NCI-H128 (cell line): ENCODE measurements at regions not wholly inside any gene's neighbourhood (a gene's known extent, or its start where the extent isn't known, plus 50 kb on each side); places are given as distances from the start of the nearest gene placed in this dataset.

Source experiments
- DNase-seq: peaks from one replicate; lab custom pipeline; 2025; ENCODE audit not compliant: unreplicated experiment; lab: John Stamatoyannopoulos, UW

DNA sequence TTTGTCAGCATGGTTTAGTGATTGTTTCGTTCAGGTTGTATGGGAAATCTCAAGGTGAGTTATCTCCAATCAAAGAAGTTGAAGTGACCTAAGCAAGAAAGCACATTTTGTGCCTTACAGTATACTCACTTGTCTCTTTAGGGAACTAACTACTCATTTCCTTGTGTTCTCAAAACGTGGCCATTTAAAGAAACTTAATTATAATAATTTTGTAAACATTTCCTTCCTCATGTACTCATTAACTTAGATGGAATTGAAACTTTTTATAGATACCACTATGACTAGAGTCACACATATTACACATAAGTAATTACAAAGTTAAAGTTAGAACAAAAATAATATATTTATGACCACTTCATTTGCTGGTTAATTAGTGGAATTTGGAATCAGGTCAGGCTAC lies 552.6 kb downstream of the MRPL39 start:
- no peak for DNase-seq

DNA sequence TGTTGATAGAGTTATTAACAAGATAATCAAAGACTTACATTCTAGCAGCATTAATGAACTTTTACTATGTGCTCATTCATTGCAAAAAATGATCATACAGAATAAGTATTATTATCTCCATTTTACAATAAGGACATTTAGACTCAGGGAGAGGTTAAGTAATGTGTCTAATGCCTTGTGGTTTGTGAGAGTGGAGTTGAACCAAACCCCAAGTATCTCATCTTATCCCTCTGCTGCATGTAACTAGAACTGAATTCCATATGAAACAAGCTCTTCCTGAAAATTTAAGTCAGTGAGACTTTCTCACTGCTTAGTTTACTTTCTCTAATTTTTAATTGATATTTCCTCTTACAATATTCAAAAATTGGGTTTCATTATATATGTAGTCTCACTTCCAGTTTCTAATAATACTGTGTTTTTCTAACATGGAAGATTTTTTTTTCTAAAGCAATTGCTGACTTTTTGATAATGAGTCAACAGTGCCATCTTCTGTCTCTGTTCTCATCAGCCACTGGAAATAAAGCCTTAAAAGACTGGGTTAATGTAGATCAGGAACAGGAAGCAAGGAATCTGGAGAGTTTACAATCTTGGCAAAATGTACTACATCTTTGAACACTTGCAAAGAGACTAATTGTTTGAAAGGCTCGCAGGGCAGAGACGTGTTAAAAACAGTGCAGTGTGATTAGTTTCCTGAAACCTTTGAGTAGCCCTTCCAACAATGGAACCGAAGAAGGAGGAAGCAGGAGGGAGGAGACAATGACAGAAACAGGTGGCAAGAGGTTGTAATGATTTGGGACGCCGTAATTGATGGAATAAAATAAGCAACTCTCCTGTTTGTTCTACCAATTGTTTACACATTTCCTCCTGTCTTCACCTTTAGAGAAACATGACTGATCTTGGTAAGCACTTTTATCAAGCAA lies 567.6 kb downstream of the MRPL39 start:
- no peak for DNase-seq

DNA sequence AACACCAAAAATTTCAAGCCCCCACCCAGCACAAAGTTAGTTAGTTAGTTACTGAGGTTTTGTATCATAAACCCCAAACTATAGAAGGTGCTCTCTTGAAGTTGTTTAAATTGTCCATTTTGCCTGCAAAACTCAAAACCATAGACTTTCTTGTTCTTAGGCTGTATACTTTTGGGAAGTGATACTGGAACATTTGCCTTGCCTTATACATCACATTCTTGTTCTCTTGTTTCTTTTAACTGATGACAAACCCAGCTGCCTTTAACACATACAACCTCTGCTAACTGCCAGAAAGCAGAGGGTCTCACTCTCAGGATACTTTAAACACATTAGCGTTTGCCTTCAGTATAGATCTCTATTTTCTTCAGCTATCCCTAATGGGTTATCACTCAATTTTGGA lies 570.5 kb downstream of the MRPL39 start:
- DNase-seq: no peak

DNA sequence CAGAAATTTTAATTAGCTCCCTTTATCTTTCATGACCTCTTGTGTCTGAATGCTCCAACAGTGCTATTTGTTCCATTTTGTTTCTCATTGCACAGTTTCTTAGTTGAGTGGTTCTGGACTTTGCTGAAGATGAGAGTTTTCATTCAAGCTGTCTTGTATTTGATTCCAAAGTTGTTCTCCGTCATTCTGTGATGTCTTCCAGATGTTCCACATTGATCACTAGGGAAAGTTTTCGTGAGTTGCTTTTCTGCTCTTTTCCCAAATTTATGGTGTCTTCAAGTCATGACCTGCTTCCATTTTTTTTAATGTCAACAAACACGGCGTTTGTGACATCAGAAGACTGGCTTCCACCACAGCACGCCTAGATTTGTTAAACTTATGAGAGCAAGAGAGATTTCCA lies 575.5 kb downstream of the MRPL39 start:
- DNase-seq: no peak

DNA sequence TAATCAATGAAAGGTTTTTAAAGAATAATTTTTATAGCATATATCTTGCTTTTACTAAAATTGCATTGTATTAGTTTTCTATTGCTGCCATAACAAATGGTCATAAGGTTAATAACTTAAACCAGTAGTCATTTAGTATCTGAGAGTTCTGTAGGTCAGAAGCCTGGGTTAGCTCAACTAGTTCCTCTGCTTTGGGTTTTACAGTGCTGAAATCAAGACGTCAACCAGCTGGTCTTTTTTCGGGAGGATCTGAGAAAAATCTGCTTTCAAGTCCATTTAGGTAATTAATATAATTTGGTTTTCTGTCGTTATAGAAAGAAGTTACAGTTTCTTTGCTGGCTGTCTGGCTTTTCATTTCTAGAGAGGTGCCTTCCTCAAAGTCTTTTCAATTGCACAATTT lies 577.7 kb downstream of the MRPL39 start:
- DNase-seq: no peak

DNA sequence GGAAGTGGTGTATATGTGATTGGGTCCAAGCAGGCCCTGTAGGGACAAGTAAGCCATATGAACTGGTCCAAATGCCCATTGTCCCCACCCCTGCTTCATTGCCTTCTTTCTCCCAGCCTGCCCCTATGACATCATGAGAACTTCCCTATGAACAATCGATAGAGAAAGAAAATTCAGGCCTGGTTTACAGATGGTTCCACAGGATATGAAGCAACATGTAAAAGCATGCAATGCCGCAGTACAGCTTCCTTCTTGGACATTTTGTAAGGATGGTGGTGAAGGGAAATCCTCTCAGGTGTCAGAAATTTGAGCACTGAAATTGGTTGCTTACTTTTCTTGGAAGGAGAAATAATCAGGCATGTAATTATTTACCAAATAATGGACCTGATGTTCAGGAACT lies 581.7 kb downstream of the MRPL39 start:
- DNase-seq: no peak

DNA sequence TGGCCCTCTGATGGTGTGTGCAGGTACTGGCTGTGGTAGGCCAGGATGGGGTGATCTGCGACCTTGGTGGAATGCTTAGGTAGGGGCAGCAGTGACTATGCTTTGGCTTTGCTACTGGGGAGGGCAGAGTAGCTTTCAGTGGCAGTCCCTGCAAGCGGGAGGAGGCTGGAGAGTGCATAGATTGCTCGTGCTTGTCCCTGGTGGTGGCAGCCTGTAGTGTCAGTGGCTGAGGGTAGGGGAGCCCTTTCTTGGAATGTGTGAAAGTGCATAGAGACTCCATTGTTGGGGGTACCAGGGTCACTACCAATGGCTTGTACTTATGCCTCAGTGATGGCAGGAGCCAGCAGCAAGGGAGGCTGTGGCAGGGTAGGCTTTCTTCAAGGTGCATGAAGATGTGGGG lies 582.6 kb downstream of the MRPL39 start:
- no peak for DNase-seq

DNA sequence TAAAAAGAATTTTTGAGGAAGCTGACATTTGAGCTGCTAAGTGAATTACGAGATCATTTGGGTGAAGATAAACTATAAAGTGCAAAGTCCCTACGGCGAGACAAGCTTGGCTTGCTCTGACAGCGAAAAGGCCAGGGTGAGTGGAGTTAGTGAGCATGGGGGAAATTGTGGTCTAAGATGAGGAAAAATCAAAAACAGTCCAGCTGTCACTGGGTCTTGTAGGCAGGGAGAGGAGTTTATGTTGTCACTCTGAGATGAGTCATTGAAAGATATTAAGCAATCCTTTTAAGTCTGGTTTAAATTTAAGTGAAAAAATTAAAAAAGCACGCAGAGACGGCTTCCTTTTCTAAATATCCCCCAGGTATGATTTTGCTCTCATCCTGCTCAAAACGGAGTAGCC lies 601.9 kb downstream of the MRPL39 start:
- no peak for DNase-seq

DNA sequence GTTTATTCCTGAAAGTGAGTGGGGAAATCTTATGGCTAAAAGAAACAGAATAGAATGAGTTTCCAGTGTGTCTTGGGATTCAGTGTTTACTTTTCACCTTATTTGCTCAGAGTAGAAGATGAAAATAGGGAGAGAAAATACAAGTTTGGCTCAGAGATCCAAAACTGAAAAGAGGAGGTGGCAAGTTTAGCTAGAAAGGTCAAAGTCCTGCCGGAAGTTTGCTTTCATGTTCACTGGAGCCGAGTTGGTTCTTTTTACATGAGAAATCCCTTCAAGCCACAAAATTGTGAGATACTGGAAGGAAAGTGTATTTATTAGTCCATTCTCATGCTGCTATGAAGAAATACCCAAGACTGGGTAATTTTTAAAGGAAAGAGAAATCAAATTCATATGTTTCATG lies 604.6 kb downstream of the MRPL39 start:
- no peak for DNase-seq

DNA sequence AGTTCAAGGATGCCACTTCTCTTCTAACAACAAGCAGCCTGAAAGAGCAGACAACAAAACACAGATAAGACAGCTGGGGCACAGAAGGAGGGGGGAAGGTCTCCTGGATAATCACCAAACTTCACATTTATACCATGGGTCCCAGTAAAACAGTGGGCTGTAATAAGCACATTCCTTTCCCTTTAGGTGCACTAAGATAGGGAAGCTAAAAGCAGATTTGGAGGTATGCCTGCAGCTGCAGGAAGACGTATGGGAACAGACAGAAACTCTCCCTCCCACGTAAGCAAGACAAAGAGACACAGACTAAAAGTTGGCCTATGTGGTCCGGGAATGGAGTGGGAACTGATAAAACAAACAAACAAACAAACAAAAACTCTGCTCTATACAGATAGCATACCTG lies 612.1 kb downstream of the MRPL39 start:
- no peak for DNase-seq

DNA sequence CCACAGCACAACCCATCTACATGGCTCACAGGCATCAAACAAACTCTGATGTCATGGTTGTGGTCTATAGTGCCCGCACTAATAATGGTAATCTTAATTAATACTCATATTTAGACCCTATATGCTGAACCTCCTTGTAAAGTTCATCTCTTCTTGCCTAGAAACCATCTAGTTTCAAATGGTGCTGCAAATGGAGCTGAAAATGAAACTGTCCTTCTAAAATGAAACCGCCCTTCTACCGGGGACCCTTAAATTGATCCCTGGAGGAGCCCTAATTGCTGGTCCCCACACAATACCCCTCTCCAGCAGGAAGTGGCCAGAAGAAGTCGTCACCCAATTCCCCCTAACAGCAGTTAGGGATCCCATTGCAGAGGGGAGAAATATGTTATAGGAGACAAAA lies 612.6 kb downstream of the MRPL39 start:
- no peak for DNase-seq

DNA sequence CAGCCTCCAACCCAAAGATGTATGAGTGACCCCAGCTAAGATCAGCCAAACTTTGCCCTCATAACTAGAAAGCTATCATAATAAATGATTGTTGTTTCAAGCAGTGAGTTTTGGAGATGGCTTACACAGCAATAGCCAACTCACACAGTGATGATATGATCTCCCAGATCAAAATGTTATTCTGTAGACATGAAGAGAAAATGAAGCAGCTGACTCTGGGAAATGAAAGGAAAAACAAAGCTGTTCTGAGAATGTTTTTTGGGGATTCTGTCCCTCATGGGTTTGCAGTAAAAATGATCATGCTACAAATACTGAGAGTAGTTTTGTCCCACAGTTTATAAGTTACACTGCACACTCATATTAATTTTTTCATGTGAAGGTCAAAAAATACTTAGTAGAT lies 617.8 kb downstream of the MRPL39 start:
- no peak for DNase-seq

DNA sequence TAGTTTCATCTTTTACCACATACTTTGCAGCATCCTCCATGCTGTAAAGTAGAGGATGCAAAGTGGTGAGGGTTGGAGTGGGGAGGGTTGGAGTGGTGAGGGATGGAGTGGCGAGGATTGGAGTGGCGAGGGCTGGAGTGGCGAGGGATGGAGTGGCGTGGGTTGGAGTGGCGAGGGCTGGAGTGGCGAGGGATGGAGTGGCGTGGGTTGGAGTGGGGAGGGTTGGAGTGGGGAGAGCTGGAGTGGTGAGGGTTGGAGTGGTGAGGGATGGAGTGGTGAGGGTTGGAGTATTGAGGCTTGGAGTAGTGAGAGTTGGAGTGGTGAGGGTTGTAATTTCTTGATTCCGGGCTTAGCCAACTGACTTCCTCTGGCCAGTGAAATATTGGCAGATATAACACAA lies 618.3 kb downstream of the MRPL39 start:
- DNase-seq: no peak

DNA sequence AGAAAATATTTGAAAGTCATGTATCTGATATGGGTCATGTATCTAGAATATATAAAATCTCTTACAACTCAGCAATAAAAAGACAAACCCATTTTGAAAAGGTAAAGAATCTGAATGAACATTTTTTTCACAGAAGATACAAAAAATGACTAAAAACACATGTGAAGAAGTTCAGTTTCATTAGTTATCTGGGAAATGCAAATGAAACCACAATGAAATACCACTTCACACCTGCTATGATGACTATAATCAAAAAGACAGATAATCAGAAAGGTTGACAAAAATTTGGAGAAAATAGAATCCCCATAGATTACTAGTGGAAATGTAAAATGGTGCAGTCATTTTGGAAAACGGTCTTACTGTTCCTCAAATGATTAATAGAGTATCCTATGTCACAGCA lies 631.0 kb downstream of the MRPL39 start:
- no peak for DNase-seq

DNA sequence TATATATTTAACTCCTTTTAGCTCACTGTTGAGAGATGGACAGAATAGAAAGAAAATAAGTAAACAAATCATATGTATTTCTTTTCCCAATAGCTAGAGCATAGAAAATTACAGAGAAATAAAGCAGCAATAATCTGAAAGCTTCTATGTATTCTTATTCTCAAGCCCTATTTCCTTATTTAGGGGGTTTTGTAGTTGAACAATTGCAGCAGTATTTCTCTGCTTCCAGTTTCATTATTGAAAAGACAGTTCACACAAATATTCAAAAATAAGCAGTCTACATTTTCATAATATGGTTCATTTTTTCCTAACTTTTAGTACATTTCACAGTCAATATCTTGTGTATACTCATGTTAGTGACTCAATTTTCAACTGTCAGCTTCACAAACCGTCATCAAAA lies 638.2 kb downstream of the MRPL39 start:
- DNase-seq: no peak

DNA sequence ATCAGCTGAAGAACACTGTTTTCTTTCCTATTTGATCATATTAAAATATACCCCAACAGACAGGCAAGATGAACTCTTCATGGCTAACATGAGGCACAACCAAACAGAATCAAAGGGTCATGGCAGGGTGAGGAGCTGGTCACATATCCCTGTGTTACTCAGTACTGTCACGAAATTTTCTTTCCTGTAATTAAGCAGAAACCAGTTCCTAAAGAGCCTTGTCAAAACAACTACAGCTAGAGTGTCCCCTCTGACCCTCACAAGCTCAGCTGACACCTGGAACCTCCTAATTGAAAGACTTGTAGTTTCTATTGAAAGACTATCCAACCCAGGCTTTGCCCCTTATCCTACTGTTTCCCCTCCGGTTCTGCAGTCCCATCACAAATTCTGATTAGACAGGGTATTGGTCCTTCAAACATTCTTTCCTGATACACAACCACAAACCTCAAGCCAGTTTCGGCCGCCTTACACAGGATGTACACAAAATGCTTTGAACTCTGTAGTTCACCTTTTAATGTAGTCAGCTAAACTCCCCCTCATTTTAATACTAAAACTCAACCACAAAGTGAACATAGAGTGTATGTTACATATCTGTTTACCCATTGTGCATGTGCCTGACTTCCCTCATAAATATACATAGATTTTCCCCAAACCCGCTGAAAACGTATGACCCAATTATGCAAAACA lies 651.9 kb downstream of the MRPL39 start:
- no peak for DNase-seq

DNA sequence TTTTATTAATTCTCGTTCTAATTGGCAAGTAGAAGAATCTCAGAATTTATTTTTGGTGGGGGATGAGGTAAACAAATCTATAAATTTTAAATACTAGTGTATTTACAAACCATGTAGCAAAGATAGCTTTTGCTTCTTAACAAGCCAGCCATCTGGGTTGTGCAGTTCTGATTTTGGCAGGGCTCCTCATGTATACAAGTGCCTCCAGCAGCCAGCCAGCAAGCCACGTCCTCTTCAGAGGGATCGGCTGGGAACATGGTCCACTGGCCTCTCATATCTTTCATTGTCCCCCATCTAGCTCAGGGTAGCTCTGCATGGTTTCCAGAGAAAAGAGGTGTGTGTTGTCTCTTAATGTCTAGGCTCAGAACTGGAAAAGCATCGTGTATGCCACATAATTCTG lies 659.1 kb downstream of the MRPL39 start:
- DNase-seq: no peak

DNA sequence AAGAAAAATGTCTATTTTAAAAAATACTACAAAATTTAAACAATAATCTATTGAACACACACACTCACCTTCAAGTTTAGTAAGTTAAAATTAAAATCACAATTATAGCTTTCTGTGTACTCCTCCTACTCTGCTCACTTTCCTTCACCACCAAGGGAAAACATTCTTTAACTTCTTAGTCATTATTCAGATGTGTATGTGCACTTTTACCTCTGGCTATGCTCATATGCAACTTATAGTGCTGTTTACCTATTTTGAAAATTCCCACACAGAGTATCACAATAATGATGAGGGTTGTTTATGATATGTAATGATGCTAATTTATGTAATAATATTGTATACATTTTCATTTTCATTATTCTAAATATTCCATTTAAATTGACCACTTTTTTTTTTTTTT lies 661.4 kb downstream of the MRPL39 start:
- no peak for DNase-seq

DNA sequence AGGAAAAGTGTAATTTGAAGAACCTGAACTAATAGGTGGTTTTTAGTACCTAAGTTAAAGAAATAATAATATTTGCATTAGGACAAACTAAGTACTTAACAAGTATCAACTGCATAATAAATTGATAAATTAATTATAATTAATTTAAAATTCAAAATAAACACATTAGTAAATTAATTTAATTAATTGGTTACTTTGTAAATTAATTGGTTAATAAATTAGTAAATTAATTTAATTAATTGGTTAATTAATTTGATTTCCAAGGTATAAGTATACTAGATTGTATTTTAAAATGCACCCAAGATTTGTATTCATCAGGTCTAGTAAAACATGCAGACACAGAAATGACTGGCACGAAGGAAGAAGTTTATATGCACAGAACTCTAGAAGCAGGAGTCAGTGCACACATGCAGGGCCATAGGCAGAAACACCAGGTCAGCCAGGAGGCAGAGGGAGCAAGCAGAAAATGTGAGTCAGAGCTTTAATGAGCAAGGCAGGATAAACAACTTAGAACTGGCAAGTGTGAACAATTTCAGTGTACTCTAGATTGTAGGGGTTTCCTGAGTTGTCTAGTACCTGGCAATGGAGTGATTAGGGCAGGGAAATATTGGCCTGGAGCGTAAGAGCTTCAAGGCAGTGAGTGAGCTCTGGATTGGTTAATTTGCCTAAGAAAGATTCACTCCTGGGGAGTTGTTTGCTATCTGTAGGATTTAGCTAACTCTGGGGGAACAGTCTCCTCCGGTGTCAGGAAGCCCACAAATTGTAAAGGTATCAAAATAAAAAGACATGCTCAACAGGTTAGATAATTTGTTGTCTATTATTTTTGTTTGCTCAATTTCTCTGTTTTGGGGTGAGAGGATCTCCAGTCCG lies 665.7 kb downstream of the MRPL39 start:
- DNase-seq: no peak

DNA sequence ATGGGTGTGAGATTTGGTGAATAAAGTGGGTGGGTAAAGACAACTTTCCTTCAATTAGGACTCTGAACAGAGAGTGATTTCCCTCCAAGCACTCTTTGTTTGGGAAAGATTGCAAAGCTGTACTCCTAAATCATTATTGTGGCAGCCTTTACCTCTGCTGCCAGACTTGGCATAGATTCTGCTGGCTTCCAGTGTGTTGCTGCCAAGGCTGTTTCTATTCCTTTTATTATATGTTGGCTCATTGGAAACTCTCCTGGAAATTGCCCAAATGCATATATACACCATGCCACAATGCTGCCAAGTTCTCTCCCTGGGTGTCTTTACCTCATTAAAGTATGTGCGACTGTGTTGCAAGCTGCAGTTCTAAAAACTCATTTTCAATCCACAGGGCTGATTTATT lies 668.0 kb downstream of the MRPL39 start:
- DNase-seq: peak; percentile 8

DNA sequence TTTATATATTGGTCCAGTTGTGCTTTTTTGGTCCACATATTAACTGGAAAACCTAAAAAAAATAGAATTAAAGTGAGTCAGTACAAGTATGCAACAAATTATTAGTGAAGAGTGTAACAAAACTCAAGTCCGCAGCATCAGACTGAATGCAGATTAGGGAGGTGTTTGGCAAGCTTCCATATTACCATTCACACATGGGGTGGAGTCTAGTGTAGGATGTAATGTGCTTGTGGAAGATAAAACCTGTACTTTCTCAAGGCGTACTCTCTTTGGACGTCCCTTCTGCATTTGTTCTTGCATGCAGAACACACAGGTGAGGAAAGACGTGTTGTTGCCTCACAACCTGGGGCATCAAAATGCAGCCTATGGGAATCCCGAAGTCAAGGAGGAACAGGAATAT lies 668.7 kb downstream of the MRPL39 start:
- DNase-seq: no peak

DNA sequence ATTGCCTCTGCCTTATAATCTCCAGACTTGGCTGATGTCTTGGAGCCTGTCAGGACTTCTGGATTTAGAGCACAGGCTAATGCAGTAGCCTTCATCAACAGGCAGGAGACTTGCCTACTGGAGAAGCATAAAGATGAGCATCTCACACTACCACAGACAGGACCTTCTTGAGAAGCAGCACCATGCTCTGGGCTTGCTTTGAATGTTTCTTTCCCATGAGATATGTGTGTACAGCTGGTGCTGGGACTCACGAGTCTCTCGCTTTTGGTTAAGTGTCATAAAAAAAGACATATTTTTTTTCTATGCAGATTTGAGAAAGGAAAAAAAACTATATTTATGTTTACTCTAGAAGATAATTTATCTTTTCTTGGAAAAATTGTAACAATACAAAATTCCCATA lies 671.3 kb downstream of the MRPL39 start:
- no peak for DNase-seq
